NB4 (cell line): ENCODE measurements at regions not wholly inside any gene's neighbourhood (a gene's known extent, or its start where the extent isn't known, plus 50 kb on each side); places are given as distances from the start of the nearest gene placed in this dataset.

Experiments used
- CTCF ChIP-seq: IDR thresholded peaks from one replicate; pipeline ENCODE4 v1.5.1; 2012; ENCODE audit warnings: low read depth, low read length
- POLR2A ChIP-seq: IDR thresholded peaks from 2 replicates; pipeline ENCODE4 v1.6.1; 2011; ENCODE audit warnings: mild to moderate bottlenecking; ENCODE audit not compliant: insufficient read length; ENCODE audit errors: extremely low read depth

- TF ChIP-seq POLR2A: no peak
- no peak for TF ChIP-seq CTCF
Measured at GRCh38 chr4:77438549-77438948, 167.1 kb upstream of the CXCL13 start.
